SJCRH30 (cell line): ENCODE measurements at regions not wholly inside any gene's neighbourhood (a gene's known extent, or its start where the extent isn't known, plus 50 kb on each side); places are given as distances from the start of the nearest gene placed in this dataset.

Source experiments
- DNase-seq, 2 experiments: peaks; one replicate each; pipeline ENCODE4 v3.0.0-alpha.2; 2015 to 2020
- H3K27ac ChIP-seq: fragments of 250-450 bp; sonication (Bioruptor Pico); 2 replicates; pipeline ENCODE4 v1.5.1; 2020; ENCODE audit warnings: mild to moderate bottlenecking, moderate library complexity
- H3K27me3 ChIP-seq: fragments of 250-450 bp; sonication (Bioruptor Pico); 2 replicates; pipeline ENCODE4 v1.5.1; 2020; ENCODE audit warnings: mild to moderate bottlenecking, moderate library complexity
- H3K36me3 ChIP-seq: fragments of 250-450 bp; sonication (Bioruptor Pico); 2 replicates; pipeline ENCODE4 v1.5.1; 2020; ENCODE audit warnings: mild to moderate bottlenecking, moderate library complexity
- H3K4me1 ChIP-seq: fragments of 250-450 bp; sonication (Bioruptor Pico); 2 replicates; pipeline ENCODE4 v1.5.1; 2020; ENCODE audit warnings: mild to moderate bottlenecking, moderate library complexity
- H3K4me3 ChIP-seq: fragments of 250-450 bp; sonication (Bioruptor Pico); 2 replicates; pipeline ENCODE4 v1.5.1; 2020; ENCODE audit warnings: mild to moderate bottlenecking, moderate library complexity
- H3K9me3 ChIP-seq: fragments of 250-450 bp; sonication (Bioruptor Pico); replicated peaks from 2 replicates; pipeline ENCODE4 v1.5.1; 2020; ENCODE audit warnings: mild to moderate bottlenecking, moderate library complexity

GRCh38 chr2:16037808-16038457 is 97.6 kb downstream of the MYCN start:
- Histone ChIP-seq H3K4me3 (peak overlapping the region; percentile 37), H3K27me3 (no peaks in the 10 kb centered on the region), H3K9me3 (no peaks in the 10 kb centered on the region), H3K36me3 (no peaks in the 10 kb centered on the region), H3K4me1 (peaks cover 47% of the 10 kb centered on the region), H3K27ac (peak overlapping the region; percentile 97)
- peak; percentile 94 to 98 for DNase-seq

DNA sequence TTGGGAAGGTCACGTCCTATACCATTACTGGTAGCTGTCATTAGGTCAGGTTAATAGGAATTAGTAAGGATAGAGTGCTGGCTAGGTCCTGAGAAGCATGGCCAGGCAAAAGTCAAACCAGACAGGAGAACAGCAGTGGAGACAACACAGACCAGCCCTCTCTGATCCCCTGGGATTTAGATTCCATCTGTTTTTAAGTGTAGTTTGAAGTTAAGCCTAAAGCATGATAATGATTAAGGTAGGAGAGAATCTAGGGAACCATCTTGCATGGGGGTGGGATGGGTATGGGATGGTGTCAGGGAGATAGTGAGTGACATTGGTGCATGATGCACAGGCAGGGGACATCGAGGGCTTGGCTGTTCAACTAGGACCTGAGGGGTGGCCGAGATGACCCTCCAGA is 96.6 kb downstream of the MYCN start:
- H3K27me3 ChIP-seq: no peaks in the 10 kb centered on the region
- no peaks in the 10 kb centered on the region for H3K9me3 ChIP-seq
- no peak overlapping the region for H3K4me3 ChIP-seq
- H3K27ac ChIP-seq: peak overlapping the region; percentile 97
- DNase-seq: no peak
- H3K4me1 ChIP-seq: peaks cover 47% of the 10 kb centered on the region
- no peaks in the 10 kb centered on the region for H3K36me3 ChIP-seq

DNA sequence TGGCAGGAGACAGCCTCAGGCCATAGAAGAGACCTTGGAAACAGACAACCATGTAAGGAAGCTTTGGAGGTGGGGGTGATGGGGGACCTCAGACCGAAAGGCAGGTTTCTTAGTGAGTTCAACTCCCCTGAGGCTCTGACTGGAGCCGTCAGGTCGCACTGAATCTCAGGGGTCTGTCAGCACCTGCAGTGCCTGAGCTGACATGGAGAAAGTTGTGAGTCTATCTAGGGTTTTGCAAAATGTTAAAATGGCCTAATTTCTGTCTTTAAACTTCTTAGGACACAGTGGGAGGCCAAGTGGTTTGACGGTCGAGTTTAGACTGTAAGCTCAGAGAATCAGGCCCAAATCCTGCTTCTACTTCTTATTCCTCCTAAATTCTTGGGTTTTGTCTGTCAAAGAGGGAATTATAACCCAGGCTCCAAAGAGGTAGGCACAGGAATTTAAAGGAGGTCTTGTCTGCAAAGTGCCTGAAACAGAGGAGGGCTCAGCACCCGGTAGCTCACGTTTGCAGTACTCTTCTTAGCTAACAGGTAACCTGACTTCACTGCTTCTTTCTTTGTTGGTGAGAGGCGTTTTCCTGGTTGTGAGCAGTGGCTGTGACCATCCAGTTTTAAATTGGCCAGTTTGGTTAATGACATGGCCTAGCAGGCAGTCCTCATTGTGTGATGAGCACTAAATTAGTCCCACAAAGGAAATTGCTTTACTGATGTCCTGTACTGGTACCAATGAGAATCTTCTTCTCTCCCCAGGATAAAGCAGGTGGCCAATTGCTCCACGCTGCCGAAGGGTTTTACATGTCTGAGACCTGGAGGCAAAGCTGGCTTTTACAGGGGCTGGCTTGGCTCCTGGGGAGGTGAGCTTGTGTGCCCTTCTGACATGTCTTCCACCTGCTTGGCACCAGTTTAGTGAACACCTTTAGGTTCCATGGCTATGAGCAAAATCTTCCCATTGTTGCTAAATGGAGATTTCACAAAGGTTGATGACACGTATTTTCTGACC is 95.7 kb downstream of the MYCN start:
- Histone ChIP-seq H3K27ac (no peak overlapping the region), H3K4me1 (peaks cover 43% of the 10 kb centered on the region), H3K27me3 (no peaks in the 10 kb centered on the region), H3K9me3 (no peaks in the 10 kb centered on the region), H3K4me3 (no peak overlapping the region), H3K36me3 (no peaks in the 10 kb centered on the region)
- DNase-seq: peak; percentile 39 to 60

DNA sequence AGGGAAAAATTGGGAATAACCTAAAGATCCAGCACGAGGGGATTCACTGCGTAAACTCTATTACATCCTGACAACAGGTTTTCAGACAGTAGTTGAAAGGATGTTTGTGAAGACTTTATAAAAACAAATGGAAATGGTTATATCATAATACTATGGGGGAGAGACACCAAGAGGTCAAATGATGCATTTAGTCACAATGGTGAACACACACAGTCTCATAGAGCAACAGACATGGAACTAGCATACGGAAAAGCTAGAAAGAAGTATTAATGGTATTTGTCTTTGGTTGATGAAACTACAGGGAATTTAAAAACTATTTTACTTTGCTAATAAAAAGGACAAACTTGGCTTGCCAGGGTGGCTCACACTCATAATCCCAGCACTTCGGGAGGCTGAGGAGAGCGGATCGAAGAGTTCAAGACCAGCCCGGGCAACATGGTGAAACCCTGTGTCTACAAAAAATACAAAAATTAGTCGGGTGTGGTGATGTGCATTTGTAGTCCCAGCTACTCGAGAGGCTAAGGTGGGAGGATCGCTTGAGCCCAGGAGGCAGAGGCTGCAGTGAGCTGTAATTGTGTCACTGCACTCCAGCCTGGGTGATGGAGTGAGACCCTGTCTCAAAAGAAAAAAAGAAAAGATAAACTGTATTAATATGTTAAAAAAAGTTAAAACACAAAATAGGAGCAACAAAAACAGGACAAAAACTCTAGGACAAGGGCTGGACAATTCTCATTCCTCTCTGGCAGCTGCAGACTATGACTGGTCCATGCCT is 94.8 kb downstream of the MYCN start:
- no peaks in the 10 kb centered on the region for H3K27me3 ChIP-seq
- DNase-seq: no peak
- H3K27ac ChIP-seq: no peak overlapping the region
- peaks cover 37% of the 10 kb centered on the region for H3K4me1 ChIP-seq
- no peaks in the 10 kb centered on the region for H3K9me3 ChIP-seq
- H3K4me3 ChIP-seq: no peak overlapping the region
- H3K36me3 ChIP-seq: no peaks in the 10 kb centered on the region

DNA sequence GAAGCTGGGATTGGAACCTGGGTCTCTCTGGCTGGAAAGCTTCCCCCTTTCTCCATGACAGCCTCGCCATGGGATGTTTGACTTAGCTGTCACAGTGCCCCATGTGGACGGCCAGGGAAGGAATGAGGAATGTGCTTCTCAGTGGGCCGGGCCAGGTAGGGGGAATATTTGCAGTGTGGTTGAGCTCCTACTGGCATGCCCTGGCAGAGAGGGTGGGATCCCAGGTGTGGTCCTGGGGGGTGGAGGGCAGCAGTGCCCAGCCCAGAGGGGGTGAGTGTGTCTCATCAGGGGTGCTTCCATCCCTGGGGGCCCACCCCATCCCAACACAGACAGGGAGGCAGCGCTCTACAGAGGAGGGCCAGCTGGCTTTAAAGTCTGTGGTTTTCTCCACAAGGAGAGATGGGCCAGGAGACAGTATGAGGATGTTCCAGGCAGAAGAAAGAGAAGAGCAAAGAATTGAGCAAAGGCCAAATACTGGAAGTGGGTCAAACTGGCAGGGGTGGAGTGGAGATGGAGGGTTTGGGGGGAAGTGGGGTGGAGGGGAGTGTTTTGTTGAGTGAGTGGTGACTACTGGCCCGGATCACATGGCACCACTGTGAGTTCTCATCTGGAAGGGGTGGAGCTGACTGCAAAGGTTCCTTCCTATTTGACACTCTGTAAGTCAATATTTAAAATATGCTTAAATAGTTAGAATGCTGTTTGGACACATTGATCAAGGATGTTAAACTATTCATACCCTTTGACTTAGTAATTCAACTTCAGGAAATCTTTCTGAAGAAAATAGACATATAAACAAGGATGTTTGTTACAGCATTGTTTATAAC is 94.0 kb downstream of the MYCN start:
- Histone ChIP-seq H3K9me3 (no peaks in the 10 kb centered on the region), H3K27me3 (no peaks in the 10 kb centered on the region), H3K36me3 (no peaks in the 10 kb centered on the region), H3K27ac (no peak overlapping the region), H3K4me3 (no peak overlapping the region), H3K4me1 (peaks cover 29% of the 10 kb centered on the region)
- peak in 1 of 2 experiments; percentile 54 for DNase-seq

DNA sequence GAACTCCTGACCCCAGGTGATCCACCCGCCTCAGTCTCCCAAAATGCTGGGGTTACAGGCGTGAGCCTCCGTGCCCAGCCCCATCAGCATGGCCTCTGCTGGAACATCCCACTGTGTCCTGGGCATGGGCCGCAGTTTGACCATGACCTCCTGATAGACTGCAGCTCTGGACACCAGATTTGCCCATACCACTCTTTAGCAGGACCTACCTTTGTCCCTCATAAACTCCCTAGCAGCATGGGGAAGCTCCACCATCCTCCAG is 92.6 kb downstream of the MYCN start:
- H3K27me3 ChIP-seq: no peaks in the 10 kb centered on the region
- H3K4me3 ChIP-seq: no peak overlapping the region
- no peak for DNase-seq
- no peak overlapping the region for H3K27ac ChIP-seq
- H3K9me3 ChIP-seq: no peaks in the 10 kb centered on the region
- H3K36me3 ChIP-seq: no peaks in the 10 kb centered on the region
- H3K4me1 ChIP-seq: peaks cover 18% of the 10 kb centered on the region

DNA sequence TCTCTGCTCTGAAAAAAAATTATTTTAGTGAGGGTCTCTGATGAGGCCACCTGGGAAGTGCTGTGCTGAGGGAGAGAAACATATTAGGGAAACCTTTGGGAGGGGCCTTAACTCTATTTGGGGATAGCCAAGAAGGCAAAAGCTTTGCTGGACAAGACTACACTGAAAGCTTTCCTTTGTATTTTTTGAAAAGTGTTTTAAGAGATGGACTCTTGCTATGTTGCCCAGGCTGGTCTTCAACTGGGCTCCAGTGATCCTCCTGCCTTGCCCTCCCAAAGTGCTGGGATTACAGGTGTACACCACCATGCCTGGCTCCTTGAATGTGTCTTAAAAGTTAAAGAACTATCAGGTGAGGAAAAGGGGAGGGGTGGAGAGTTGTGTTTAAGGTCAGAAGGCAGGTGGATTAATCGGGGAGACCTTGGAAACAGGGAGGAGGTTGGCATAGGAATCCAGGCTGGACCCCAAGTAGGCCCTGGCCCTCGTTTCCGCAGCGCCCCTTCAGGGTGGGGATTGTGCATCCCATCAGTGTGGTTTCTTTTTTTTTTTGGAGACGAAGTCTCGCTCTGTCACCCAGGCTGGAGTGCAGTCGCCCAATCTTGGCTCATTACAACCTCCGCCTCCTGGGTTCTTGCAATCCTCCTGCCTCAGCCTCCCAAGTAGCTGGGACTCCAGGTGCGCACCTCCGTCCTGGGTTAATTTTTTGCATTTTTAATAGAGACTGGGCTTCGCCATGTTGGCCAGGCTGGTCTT is 92.1 kb downstream of the MYCN start:
- H3K4me1 ChIP-seq: peaks cover 16% of the 10 kb centered on the region
- H3K27me3 ChIP-seq: no peaks in the 10 kb centered on the region
- no peak overlapping the region for H3K27ac ChIP-seq
- H3K4me3 ChIP-seq: no peak overlapping the region
- no peaks in the 10 kb centered on the region for H3K9me3 ChIP-seq
- DNase-seq: no peak
- no peaks in the 10 kb centered on the region for H3K36me3 ChIP-seq

- Histone ChIP-seq H3K36me3 (no peaks in the 10 kb centered on the region), H3K4me1 (peaks cover 9% of the 10 kb centered on the region), H3K9me3 (no peaks in the 10 kb centered on the region), H3K27ac (no peak overlapping the region), H3K27me3 (no peaks in the 10 kb centered on the region), H3K4me3 (no peak overlapping the region)
- no peak for DNase-seq
These were observed 91.5 kb downstream of the MYCN start for GRCh38 chr2:16031848-16032159.

GRCh38 chr2:16031058-16031847 is 90.9 kb downstream of the MYCN start:
- no peaks in the 10 kb centered on the region for H3K9me3 ChIP-seq
- no peak overlapping the region for H3K4me3 ChIP-seq
- no peaks in the 10 kb centered on the region for H3K27me3 ChIP-seq
- H3K27ac ChIP-seq: no peak overlapping the region
- no peaks in the 10 kb centered on the region for H3K36me3 ChIP-seq
- peak; percentile 51 to 79 for DNase-seq
- H3K4me1 ChIP-seq: peaks cover 4% of the 10 kb centered on the region; the same call in 1 of the 2 replicates

- H3K4me3 ChIP-seq: no peak overlapping the region
- no peak for DNase-seq
- peaks cover 4% of the 10 kb centered on the region; the same call in 1 of the 2 replicates for H3K4me1 ChIP-seq
- H3K36me3 ChIP-seq: no peaks in the 10 kb centered on the region
- H3K9me3 ChIP-seq: no peaks in the 10 kb centered on the region
- no peaks in the 10 kb centered on the region for H3K27me3 ChIP-seq
- no peak overlapping the region for H3K27ac ChIP-seq
These were observed 90.1 kb downstream of the MYCN start for GRCh38 chr2:16030206-16031057.

GRCh38 chr2:16028644-16029043 is 88.3 kb downstream of the MYCN start:
- no peak for DNase-seq
- Histone ChIP-seq H3K36me3 (no peaks in the 10 kb centered on the region), H3K9me3 (no peaks in the 10 kb centered on the region)

GRCh38 chr2:16026816-16027501 is 86.6 kb downstream of the MYCN start:
- H3K9me3 ChIP-seq: no peaks in the 10 kb centered on the region
- H3K36me3 ChIP-seq: no peaks in the 10 kb centered on the region
- H3K4me3 ChIP-seq: no peak overlapping the region
- H3K27me3 ChIP-seq: no peaks in the 10 kb centered on the region
- H3K27ac ChIP-seq: no peak overlapping the region
- no peak for DNase-seq
- peaks cover 4% of the 10 kb centered on the region; the same call in 1 of the 2 replicates for H3K4me1 ChIP-seq

More at GRCh38 chr2:16028644-16029043, 88.3 kb downstream of the MYCN start:
- no peak overlapping the region for H3K27ac ChIP-seq
- peaks cover 4% of the 10 kb centered on the region; the same call in 1 of the 2 replicates for H3K4me1 ChIP-seq
- H3K27me3 ChIP-seq: no peaks in the 10 kb centered on the region
- H3K4me3 ChIP-seq: no peak overlapping the region
